Retinal pigment epithelial cell (primary cell): ENCODE measurements at regions not wholly inside any gene's neighbourhood (a gene's known extent, or its start where the extent isn't known, plus 50 kb on each side); places are given as distances from the start of the nearest gene placed in this dataset.
"Not testable (repeated sequence)": the region's sequence is repeated elsewhere in the genome, so short reads cannot be mapped to it uniquely, and the experiment has no call there.

ENCODE experiments used
- DNase-seq: peaks from one replicate; pipeline ENCODE4 v3.0.0-alpha.2; 2010; ENCODE audit warnings: low read depth
- H3K4me3 ChIP-seq: 2 replicates; pipeline ENCODE4 v1.5.1; 2011; ENCODE audit warnings: mild to moderate bottlenecking, low read length, control low read depth, moderate library complexity
- CTCF ChIP-seq: conservative IDR thresholded peaks from 2 replicates; pipeline ENCODE4 v1.5.1; 2011; ENCODE audit warnings: low read depth, low read length, control low read depth, inconsistent platforms

GRCh38 chr7:149573519-149573918 lies 75.9 kb upstream of the ZNF746 start:
- no peak for DNase-seq
- no peak for TF ChIP-seq CTCF
- no peak overlapping the region for H3K4me3 ChIP-seq

GRCh38 chr7:149572920-149573319 lies 75.3 kb upstream of the ZNF746 start:
- not testable (repeated sequence) for H3K4me3 ChIP-seq

GRCh38 chr7:149570784-149571183 lies 73.2 kb upstream of the ZNF746 start:
- no peak for TF ChIP-seq CTCF
- no peak overlapping the region for H3K4me3 ChIP-seq
- DNase-seq: no peak

More at GRCh38 chr7:149572920-149573319, 75.3 kb upstream of the ZNF746 start:
- DNase-seq: not testable (repeated sequence)

- no peak for DNase-seq
- no peak overlapping the region for H3K4me3 ChIP-seq
- no peak for TF ChIP-seq CTCF
Measured at GRCh38 chr7:149569726-149570422, 72.3 kb upstream of the ZNF746 start.

- TF ChIP-seq CTCF: no peak
- DNase-seq: no peak
- H3K4me3 ChIP-seq: no peak overlapping the region
Measured at GRCh38 chr7:149569025-149569725, 71.6 kb upstream of the ZNF746 start.

GRCh38 chr7:149568218-149568617 lies 70.6 kb upstream of the ZNF746 start:
- no peak for DNase-seq
- H3K4me3 ChIP-seq: no peak overlapping the region
- no peak for TF ChIP-seq CTCF

- H3K4me3 ChIP-seq: no peak overlapping the region
- no peak for TF ChIP-seq CTCF
- no peak for DNase-seq
Measured at GRCh38 chr7:149566103-149566502, 68.5 kb upstream of the ZNF746 start.
